ENCODE measurements at regions not wholly inside any gene's neighbourhood (a gene's known extent, or its start where the extent isn't known, plus 50 kb on each side); places are given as distances from the start of the nearest gene placed in this dataset.

GRCh38 chr13:87166348-87166747 is 504.8 kb upstream of the SLITRK5 start:
- DNase-seq (ENCODE audit: low read depth, low spot score) (no peak), FAIRE-seq (no peak)
- Histone ChIP-seq H3K9me3 (ENCODE audit: control insufficient read depth, low read depth, low read length) (peaks cover 3% of the 10 kb centered on the region), H3K27ac (ENCODE audit: control insufficient read depth, insufficient read depth, low read length) (no peak overlapping the region), H3K9ac (ENCODE audit: control insufficient read depth, extremely low read depth, insufficient read depth, low read length) (no peak overlapping the region), H3K4me3 (ENCODE audit: control insufficient read depth in 2 of 3, extremely low read depth in 1 of 3, insufficient read depth in 2 of 3, low read depth in 1 of 3, low read length in 3 of 3) (no peak overlapping the region), H3K4me2 (ENCODE audit: control insufficient read depth, extremely low read depth, insufficient read depth, low read depth, low read length) (no peak overlapping the region), H2AFZ (ENCODE audit: control insufficient read depth, low read length) (no peak overlapping the region), H3K79me2 (ENCODE audit: control insufficient read depth, insufficient read depth, low read length) (no peaks in the 10 kb centered on the region), H4K20me1 (ENCODE audit: control insufficient read depth, extremely low read depth, insufficient read depth, low read length) (no peaks in the 10 kb centered on the region), H3K9me1 (ENCODE audit: control insufficient read depth, extremely low read depth, insufficient read depth, low read length) (no peaks in the 10 kb centered on the region), H3K36me3 (ENCODE audit: control insufficient read depth in 2 of 2, extremely low read depth in 1 of 2, insufficient read depth in 2 of 2, low read length in 2 of 2) (no peaks in the 10 kb centered on the region), H3K27me3 (ENCODE audit: control insufficient read depth, extremely low read depth, insufficient read depth, low read length) (no peaks in the 10 kb centered on the region), H3K4me1 (ENCODE audit: control insufficient read depth, extremely low read depth, insufficient read depth, low read length) (no peaks in the 10 kb centered on the region)
- TF ChIP-seq CTCF (optimal IDR thresholded peaks at IDR 0.05 in 1 of 3, IDR thresholded peaks at IDR 0.05 in 1 of 3, conservative IDR thresholded peaks at IDR 0.05 in 1 of 3; ENCODE audit: extremely low read depth in 1 of 3, insufficient read depth in 2 of 3, low read length in 3 of 3) = no peak
- no peak for TF ChIP-seq EZH2 (IDR thresholded peaks at IDR 0.05; ENCODE audit: low read length)
- dilution Hi-C loops (cut with MboI; ENCODE audit: extremely low pct_ligation_motif_present, low sequenced_read_pairs) = no loop called here

GRCh38 chr13:87168390-87168789 is 502.8 kb upstream of the SLITRK5 start:
- H3K4me1 ChIP-seq (ENCODE audit: control insufficient read depth, extremely low read depth, insufficient read depth, low read length) = no peaks in the 10 kb centered on the region
- no peak overlapping the region for H3K9ac ChIP-seq (ENCODE audit: control insufficient read depth, extremely low read depth, insufficient read depth, low read length)
- FAIRE-seq (no peak), DNase-seq (ENCODE audit: low read depth, low spot score) (no peak)
- TF ChIP-seq EZH2 (IDR thresholded peaks at IDR 0.05; ENCODE audit: low read length) (no peak), CTCF (optimal IDR thresholded peaks at IDR 0.05 in 1 of 3, IDR thresholded peaks at IDR 0.05 in 1 of 3, conservative IDR thresholded peaks at IDR 0.05 in 1 of 3; ENCODE audit: extremely low read depth in 1 of 3, insufficient read depth in 2 of 3, low read length in 3 of 3) (no peak)
- H3K36me3 ChIP-seq (ENCODE audit: control insufficient read depth in 2 of 2, extremely low read depth in 1 of 2, insufficient read depth in 2 of 2, low read length in 2 of 2) = no peaks in the 10 kb centered on the region
- no peaks in the 10 kb centered on the region for H3K9me1 ChIP-seq (ENCODE audit: control insufficient read depth, extremely low read depth, insufficient read depth, low read length)
- peaks cover 3% of the 10 kb centered on the region for H3K9me3 ChIP-seq (ENCODE audit: control insufficient read depth, low read depth, low read length)
- H2AFZ ChIP-seq (ENCODE audit: control insufficient read depth, low read length) = no peak overlapping the region
- H3K4me3 ChIP-seq (ENCODE audit: control insufficient read depth in 2 of 3, extremely low read depth in 1 of 3, insufficient read depth in 2 of 3, low read depth in 1 of 3, low read length in 3 of 3) = no peak overlapping the region
- no peaks in the 10 kb centered on the region for H4K20me1 ChIP-seq (ENCODE audit: control insufficient read depth, extremely low read depth, insufficient read depth, low read length)
- dilution Hi-C loops (cut with MboI; ENCODE audit: extremely low pct_ligation_motif_present, low sequenced_read_pairs) = no loop called here
- H3K4me2 ChIP-seq (ENCODE audit: control insufficient read depth, extremely low read depth, insufficient read depth, low read depth, low read length) = no peak overlapping the region
- no peaks in the 10 kb centered on the region for H3K79me2 ChIP-seq (ENCODE audit: control insufficient read depth, insufficient read depth, low read length)
- H3K27ac ChIP-seq (ENCODE audit: control insufficient read depth, insufficient read depth, low read length) = no peak overlapping the region
- no peaks in the 10 kb centered on the region for H3K27me3 ChIP-seq (ENCODE audit: control insufficient read depth, extremely low read depth, insufficient read depth, low read length)
